Activated CD4-positive, CD25-positive, alpha-beta regulatory T cell treated with anti-CD3 and anti-CD28 coated beads, Interleukin-2, amount 50 U/mL, for 24 hours (primary cell): ENCODE measurements at regions not wholly inside any gene's neighbourhood (a gene's known extent, or its start where the extent isn't known, plus 50 kb on each side); places are given as distances from the start of the nearest gene placed in this dataset.
"Not testable (repeated sequence)": the region's sequence is repeated elsewhere in the genome, so short reads cannot be mapped to it uniquely, and the experiment has no call there.

Source experiments
- ATAC-seq, 2 donors: fragments of 150-1000 bp; cut with Tn5 transposase; one replicate each; pipeline ENCODE4 v1.10.0; 2021; ENCODE audit warnings: mild to moderate bottlenecking in 1 of 2, moderate library complexity in 1 of 2

DNA sequence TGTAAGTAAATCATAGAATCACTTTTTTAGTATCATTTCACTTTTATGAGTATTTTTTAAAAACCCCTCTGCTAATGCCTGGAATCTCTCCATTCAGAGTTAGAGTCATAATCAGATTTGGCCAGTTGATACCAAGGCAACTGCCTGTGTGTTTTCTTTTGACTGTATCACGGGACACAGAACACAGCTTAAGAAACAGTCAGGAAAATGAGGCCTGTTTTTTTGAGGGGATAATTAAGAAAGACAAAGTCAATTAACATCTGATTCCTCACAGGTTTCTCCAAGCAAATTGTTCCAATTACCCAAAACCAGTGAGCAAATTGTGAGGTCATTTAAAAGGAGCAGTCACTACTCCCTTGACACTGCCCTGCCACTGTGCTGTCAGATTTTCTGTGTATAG is 944.5 kb upstream of the SOX9 start:
- no peak for ATAC-seq

DNA sequence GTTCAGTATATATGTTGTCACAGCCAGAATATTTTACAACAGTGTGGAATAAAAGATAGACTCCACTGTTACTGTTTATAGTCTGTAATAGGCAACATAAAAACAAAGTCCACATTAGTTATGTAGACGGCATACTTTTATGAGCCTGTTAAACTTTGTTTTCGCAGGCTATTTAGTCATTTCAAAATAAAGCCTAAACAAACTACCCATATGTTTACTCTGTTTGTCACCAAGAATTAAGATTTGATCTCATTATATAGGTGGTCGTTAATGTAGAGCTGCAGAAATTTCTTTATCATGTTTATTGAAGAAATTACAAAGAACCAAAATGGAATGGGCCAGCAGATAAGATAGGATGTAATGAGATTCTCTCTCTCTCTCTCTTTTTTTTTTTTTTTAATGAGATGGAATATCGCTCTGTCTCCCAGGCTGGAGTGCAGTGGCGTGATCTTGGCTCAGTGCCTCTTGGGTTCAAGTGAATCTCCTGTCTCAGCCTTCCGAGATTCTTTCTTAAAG is 943.8 kb upstream of the SOX9 start:
- ATAC-seq, result no peak

DNA sequence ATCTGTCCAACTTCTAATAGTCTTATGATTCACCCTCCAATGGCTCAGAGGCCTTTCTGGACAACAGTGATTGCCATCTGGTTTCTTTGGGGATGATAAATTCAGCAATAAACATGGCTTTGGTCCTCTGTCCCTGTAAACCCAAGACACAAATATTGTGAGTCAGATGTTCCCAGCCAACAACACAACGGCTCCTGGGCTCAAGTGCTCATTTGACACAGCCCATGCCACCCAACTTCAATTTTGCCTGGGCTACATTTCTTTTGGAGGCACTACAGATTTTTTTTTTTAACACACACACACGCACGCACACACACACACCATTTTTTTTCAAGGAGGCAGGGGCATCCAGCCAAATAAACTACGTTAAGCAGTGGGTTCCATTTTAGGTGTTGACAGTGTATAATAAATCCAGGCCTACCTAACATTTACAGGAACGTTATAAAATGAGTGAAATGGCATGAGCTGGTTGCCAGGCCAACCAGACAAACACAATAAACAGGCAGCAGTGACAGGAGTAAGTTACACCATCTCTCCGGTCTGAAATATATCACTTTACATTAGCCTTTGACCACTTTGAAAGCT is 939.9 kb upstream of the SOX9 start:
- ATAC-seq, result no peak

DNA sequence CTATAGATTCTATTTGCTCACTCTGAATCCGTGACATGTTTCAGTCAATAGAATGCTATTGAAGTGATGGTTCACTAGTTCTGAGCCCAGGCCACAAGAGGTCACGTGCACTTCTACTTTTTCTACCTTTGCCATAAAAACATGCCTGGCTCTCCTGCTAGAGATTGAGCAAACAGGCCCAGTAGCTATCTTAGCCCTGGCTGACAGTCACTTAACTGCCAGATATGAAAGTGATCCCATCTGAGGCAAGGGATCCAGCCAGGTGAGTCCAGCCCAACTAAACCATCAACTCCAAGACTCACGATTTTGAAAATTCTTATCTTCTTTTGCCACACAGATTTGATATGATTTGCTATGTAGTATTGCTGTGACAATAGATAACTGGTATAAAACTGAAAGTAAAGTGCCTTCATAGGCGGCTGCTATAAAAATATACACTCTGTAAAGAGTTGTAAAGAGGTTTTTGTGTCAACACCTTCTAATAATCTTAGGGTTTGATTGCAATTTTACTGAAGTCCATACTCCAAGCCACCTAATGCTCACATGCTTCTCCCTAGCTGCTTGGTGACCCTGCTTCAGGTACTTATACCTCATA is 937.7 kb upstream of the SOX9 start:
- ATAC-seq, result no peak

DNA sequence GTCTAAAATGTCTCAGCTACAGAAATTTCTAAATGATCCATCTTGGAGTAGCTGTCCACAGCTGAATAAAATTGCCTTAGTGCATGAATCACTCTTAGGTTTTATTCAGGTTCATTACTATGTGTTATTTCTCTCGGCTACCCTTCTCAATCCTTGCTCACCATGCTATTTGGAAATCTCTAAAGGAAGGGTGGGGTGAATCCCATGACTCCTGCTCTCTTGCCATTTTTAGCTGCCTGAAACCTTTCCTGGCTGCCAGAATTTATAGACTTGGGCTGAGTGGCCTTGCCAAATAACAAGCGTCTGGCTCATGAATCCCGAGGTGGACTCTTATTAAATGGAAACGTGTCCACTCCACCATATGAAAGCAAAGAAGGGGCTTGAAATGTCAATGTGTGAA is 936.1 kb upstream of the SOX9 start:
- no peak for ATAC-seq

GRCh38 chr17:71187145-71187878 is 933.5 kb upstream of the SOX9 start:
- ATAC-seq, result no peak

DNA sequence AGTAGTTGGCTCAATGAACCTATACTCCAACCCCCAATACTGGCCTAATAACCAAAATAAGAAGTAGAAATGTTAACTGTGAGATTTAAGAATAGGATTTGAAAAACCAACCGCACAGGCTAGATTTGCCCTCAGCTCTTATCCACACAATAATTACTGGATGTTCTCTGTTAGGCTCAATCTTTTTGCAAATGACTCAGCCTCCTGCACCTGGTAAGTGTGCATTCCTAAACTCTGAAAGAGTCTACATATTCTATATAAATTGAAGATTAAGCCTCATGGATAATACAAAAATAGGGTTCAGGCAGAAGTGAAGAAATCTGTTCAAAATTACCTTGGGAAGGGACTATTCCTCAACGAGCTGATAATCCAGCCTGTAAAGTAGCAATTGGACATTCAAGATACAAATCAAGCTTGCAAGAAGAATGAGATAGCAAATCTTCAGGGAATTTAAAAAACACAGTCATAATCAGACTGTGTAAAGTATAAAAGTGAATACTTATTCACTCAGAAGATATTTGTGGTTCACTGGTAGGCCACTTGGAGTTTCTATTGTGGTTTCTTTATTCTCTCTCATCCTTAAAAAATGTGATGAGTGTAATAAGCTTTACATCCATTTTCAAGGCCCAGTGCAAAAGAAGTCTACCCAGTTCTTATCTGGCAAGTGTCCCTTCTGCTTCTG is 931.9 kb upstream of the SOX9 start:
- no peak for ATAC-seq

GRCh38 chr17:71189493-71189831 is 931.4 kb upstream of the SOX9 start:
- ATAC-seq, result no peak

- no peak for ATAC-seq
Measured at GRCh38 chr17:71192039-71192555, 928.7 kb upstream of the SOX9 start.

GRCh38 chr17:71192848-71193247 is 928.0 kb upstream of the SOX9 start:
- no peak for ATAC-seq

- no peak for ATAC-seq
Measured at GRCh38 chr17:71200597-71200996, 920.2 kb upstream of the SOX9 start.

DNA sequence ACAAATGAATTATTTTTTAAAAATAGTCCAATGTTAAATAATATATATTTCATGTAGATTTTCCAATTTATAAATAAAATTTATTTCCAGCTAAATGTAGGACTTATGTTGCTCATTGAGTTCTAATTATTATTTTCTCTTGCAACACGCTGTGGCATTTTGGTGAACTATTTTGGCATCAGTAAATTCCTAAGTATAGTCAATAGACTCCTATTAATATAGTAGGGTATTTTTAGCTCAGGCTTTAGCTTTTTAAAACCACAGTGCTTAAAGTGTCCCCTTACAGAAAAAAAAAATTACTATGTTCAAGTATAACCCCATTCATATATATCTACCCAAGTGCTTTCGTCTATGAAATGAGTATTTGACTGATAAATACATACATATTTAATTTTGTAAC is 919.2 kb upstream of the SOX9 start:
- ATAC-seq, result no peak

DNA sequence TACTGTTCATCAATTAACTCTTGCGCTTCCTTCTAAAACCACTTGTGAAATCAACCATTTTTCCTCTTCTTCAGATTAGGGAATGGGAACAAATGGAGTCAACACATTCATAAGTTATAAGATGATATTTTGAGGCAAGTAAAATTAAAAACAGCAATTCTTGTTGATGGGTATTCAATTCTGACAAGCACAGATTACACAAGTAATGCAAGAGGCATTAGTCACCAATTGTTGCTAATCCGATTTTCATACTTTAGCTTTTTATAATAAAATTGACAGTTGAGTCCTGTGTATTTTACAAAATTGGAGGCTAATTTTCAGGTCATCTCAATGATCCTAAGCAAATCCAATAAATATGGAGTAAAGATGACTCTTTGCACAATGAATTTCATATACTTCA is 918.4 kb upstream of the SOX9 start:
- ATAC-seq, result no peak

DNA sequence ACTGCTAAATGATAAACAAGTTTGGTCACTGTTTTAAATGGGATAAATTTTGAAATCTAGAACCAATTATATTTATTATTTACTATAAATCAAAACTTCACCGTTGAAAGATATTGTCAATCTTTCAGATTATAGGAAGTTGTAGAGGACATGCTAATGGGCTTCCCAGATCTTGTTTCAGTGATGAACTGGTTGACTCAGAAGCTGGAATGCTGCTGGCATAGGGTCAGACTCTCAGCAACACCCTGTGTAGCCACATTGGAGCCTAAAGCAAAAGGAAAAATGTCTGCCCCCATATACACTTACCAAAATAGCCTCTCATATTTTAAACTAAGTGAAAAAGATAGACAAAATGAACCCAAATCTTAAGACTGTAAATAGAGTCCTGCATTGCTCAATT is 916.9 kb upstream of the SOX9 start:
- no peak for ATAC-seq

GRCh38 chr17:71205951-71206350 is 914.9 kb upstream of the SOX9 start:
- ATAC-seq, result not testable (repeated sequence)

- no peak for ATAC-seq
Measured at GRCh38 chr17:71208111-71208704, 912.6 kb upstream of the SOX9 start.

DNA sequence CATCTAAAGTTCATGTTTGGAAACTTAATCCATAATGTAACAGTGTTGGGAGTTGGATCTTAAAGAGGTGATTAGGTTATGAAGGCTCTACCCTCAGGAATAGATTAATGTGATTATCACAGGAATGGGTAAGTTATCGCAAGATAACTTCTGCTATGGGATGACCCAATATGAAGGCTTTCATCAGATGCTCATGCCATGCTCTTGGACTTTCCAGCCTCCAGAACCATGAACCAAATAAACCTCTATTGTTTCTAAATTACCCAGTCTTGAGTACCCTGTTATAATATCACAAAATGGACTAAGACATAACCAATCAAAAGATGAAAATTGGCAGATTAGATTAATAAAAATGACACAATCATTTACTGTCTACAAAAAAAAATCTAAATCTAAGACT is 906.9 kb upstream of the SOX9 start:
- no peak for ATAC-seq

GRCh38 chr17:71217769-71218168 is 903.1 kb upstream of the SOX9 start:
- no peak for ATAC-seq

DNA sequence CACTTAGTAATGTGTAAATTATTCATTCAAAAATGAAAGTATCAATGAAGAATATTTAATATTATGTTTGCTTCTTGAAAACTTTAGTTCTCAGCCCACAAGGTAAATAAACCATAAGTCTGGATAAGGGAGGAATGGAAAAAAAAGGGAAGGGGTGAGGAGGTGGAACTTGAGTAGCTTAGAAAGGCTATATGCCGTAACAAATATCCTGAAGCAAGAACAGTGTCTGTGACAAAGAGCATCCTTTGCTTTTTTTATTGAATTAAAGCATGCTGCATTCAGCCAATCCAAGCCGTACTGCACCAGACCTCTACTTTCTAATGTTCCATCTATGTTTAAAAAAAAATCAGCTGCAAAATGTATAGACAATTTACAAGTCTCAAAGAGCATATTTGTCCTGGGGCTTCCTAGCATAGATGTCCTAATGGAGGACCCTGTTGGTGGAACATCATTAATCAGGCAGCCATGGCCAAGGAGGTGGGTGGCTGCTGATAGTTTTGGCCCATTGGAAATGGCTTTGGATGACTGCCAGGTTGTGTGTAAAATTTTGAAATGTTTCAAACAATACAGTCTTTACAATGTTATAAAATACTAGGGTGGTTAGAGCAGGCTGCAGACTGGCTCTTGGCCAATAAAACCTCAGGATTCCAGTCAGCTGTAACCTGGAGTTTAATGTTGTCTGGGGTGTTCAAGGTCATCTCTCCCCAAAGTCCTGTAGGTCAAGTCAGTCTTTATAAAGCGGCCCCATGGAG is 895.8 kb upstream of the SOX9 start:
- ATAC-seq, result no peak

- no peak for ATAC-seq
Measured at GRCh38 chr17:71227841-71228240, 893.0 kb upstream of the SOX9 start.

GRCh38 chr17:71229070-71229469 is 891.8 kb upstream of the SOX9 start:
- no peak for ATAC-seq

DNA sequence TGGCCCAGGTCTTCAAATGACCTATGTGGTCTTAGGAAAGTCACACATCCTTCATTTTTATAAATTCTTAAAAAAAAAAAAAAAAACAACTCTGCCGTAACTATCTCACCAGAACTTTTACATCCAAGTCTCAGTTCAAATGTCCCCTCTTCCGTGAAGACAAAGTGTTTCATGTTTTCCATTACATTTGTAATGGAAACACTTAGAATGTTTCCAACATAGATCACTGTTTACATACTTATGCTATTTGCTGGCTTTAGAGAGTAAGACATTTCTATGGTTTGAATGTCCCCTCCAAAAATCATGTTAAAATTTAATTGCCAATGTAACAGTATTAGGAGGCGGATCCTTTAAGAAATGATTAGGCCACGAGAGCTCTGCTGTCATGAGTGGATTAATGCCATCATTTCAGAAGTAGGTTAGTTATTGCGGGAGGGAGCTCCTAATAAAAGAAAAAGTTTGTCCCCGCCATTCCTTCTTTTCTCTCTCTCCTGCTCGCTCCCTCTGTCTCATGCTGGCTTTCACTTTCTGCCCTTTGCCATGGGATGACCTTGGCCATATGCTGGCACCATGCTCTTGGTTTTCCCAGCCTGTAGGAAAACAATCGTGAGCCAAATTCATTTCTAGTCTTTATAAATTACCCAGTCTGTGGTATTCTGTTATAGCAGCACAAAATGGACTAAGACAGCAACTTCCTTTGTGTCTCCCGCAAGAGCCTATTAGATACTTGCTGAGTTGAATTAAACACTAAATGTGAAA is 887.8 kb upstream of the SOX9 start:
- ATAC-seq, result no peak
